Smooth muscle cell (in vitro differentiated cells): ENCODE measurements at regions not wholly inside any gene's neighbourhood (a gene's known extent, or its start where the extent isn't known, plus 50 kb on each side); places are given as distances from the start of the nearest gene placed in this dataset.

Experiments used
- DNase-seq: peaks from one replicate; lab custom pipeline; 2025; ENCODE audit not compliant: unreplicated experiment; lab: John Stamatoyannopoulos, UW
- H2AFZ ChIP-seq: fragments of 200-600 bp; sonication (generic); 2 replicates; pipeline ENCODE4 v1.6.0; 2016; ENCODE audit warnings: antibody characterized with exemption, low read depth, mild to moderate bottlenecking
- H3F3A ChIP-seq: fragments of 200-600 bp; sonication (generic); 2 replicates; pipeline ENCODE4 v1.6.0; 2017; ENCODE audit warnings: antibody characterized with exemption, low read depth
- H3K27ac ChIP-seq: fragments of 200-600 bp; sonication (generic); 2 replicates; pipeline ENCODE4 v1.5.1; 2016; ENCODE audit warnings: low read depth, mild to moderate bottlenecking
- H3K27me3 ChIP-seq: fragments of 200-600 bp; sonication (generic); 2 replicates; pipeline ENCODE4 v1.6.1; 2016; ENCODE audit warnings: low read depth, mild to moderate bottlenecking
- H3K36me3 ChIP-seq: fragments of 200-600 bp; sonication (generic); 2 replicates; pipeline ENCODE4 v1.5.1; 2016; ENCODE audit warnings: low read depth
- H3K4me1 ChIP-seq: fragments of 200-600 bp; sonication (generic); 2 replicates; pipeline ENCODE4 v1.5.1; 2016; ENCODE audit warnings: low read depth
- H3K4me2 ChIP-seq: fragments of 200-600 bp; sonication (generic); 2 replicates; pipeline ENCODE4 v1.6.0; 2016; ENCODE audit warnings: mild to moderate bottlenecking
- H3K4me3 ChIP-seq: fragments of 200-600 bp; sonication (generic); 2 replicates; pipeline ENCODE4 v1.5.1; 2016; ENCODE audit warnings: mild to moderate bottlenecking
- H3K79me2 ChIP-seq: fragments of 200-600 bp; sonication (generic); 2 replicates; pipeline ENCODE4 v1.6.0; 2016; ENCODE audit warnings: low read depth, mild to moderate bottlenecking
- H3K9ac ChIP-seq: fragments of 200-600 bp; sonication (generic); 2 replicates; pipeline ENCODE4 v1.6.0; 2016; ENCODE audit warnings: low read depth
- H3K9me3 ChIP-seq: fragments of 200-600 bp; sonication (generic); replicated peaks from 2 replicates; pipeline ENCODE4 v1.5.1; 2016; ENCODE audit warnings: low read depth
- H4K20me1 ChIP-seq: fragments of 200-600 bp; sonication (generic); 2 replicates; pipeline ENCODE4 v1.6.0; 2016; ENCODE audit warnings: low read depth
- WGBS: methylation state at CpG from one replicate; pipeline ENCODE4 v1.1.7; 2016; ENCODE audit warnings: low lambda C conversion rate; 5-methylcytosine and 5-hydroxymethylcytosine counted together
- TF ChIP-seq, protein P1 (sequence below): fragments of 200-600 bp; sonication (generic); IDR thresholded peaks from 2 replicates; pipeline ENCODE4 v1.5.1; 2017; ENCODE audit warnings: borderline replicate concordance, mild to moderate bottlenecking, antibody characterized with exemption; ENCODE audit not compliant: insufficient read depth, poor library complexity, severe bottlenecking

DNA sequence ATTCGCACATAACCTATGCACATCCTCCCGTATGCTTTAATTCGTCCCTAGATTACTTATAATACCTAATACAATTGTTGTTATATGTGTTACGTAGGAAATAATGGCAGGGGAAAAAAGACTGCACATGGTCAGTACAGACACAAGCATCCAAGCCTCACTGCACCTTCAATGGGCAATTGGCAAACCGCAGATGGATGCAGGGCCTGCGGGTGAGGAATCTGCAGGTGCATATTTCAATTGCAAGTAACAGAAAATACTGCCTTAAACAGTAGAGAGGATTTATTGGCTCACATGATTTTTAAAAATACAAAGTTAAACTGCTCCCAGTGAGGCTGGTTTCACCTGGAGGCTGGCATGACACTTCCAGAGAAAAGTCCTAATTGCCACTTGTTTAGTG is 142.1 kb upstream of the MLN start:
- 95% methylated on average over 6 of the region's 6 CpGs for WGBS
- TF ChIP-seq, protein P1, sequence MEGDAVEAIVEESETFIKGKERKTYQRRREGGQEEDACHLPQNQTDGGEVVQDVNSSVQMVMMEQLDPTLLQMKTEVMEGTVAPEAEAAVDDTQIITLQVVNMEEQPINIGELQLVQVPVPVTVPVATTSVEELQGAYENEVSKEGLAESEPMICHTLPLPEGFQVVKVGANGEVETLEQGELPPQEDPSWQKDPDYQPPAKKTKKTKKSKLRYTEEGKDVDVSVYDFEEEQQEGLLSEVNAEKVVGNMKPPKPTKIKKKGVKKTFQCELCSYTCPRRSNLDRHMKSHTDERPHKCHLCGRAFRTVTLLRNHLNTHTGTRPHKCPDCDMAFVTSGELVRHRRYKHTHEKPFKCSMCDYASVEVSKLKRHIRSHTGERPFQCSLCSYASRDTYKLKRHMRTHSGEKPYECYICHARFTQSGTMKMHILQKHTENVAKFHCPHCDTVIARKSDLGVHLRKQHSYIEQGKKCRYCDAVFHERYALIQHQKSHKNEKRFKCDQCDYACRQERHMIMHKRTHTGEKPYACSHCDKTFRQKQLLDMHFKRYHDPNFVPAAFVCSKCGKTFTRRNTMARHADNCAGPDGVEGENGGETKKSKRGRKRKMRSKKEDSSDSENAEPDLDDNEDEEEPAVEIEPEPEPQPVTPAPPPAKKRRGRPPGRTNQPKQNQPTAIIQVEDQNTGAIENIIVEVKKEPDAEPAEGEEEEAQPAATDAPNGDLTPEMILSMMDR: no peak

DNA sequence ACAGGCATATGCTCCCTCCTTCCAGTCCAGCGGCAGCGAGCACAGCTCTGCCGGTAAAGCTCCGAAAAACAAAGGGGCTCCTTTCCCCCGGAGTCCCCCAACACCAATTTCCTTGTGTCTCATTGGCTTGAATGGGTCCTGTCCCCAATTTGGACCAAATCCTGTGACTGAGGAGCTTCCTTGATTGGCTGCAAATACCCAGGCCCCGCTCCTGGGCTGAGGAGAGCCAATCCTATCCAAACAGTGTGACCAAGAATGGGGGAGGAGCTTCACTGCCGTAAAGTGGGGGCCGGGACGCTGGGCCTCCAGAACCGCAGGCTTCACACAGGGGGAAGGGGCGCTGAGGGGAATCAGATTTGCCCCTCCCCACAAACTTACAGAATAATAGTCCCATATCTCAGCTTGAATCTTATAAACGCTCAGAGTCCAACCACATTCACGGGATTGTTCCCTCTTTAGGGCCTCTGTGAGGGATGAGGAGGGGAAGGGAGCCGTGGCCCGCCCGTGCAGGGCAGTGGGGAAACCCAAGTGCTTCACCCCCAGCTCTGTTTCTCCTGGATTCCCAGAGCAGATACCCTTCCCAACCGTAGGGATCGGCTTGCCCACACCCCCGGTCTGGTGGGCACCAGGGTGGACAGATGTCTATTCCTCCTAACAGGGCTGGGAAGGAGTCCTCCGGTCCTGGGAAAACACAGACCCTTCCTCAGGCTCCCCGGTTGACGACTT is 141.0 kb upstream of the MLN start:
- DNase-seq: no peak
- Histone ChIP-seq H3K4me1 (no peaks in the 10 kb centered on the region), H2AFZ (no peak overlapping the region), H3K4me3 (no peak overlapping the region), H3K36me3 (no peaks in the 10 kb centered on the region), H3K9ac (no peak overlapping the region), H3K79me2 (no peaks in the 10 kb centered on the region), H3K4me2 (no peak overlapping the region), H3K27me3 (no peaks in the 10 kb centered on the region), H3K9me3 (no peaks in the 10 kb centered on the region), H3K27ac (no peak overlapping the region), H3F3A (no peaks in the 10 kb centered on the region), H4K20me1 (no peaks in the 10 kb centered on the region)
- TF ChIP-seq, protein P1: no peak
- 92% methylated on average over 22 of the region's 22 CpGs for whole genome bisulfite sequencing

More for the DNA sequence above, 142.1 kb upstream of the MLN start:
- no peaks in the 10 kb centered on the region for H3K27me3 ChIP-seq
- no peak overlapping the region for H3K4me3 ChIP-seq
- H2AFZ ChIP-seq: no peak overlapping the region
- H3K79me2 ChIP-seq: no peaks in the 10 kb centered on the region
- no peak overlapping the region for H3K27ac ChIP-seq
- no peaks in the 10 kb centered on the region for H3F3A ChIP-seq
- H3K9ac ChIP-seq: no peak overlapping the region
- H3K9me3 ChIP-seq: no peaks in the 10 kb centered on the region
- H3K4me1 ChIP-seq: no peaks in the 10 kb centered on the region
- no peak overlapping the region for H3K4me2 ChIP-seq
- no peaks in the 10 kb centered on the region for H4K20me1 ChIP-seq
- H3K36me3 ChIP-seq: no peaks in the 10 kb centered on the region
- DNase-seq: no peak

DNA sequence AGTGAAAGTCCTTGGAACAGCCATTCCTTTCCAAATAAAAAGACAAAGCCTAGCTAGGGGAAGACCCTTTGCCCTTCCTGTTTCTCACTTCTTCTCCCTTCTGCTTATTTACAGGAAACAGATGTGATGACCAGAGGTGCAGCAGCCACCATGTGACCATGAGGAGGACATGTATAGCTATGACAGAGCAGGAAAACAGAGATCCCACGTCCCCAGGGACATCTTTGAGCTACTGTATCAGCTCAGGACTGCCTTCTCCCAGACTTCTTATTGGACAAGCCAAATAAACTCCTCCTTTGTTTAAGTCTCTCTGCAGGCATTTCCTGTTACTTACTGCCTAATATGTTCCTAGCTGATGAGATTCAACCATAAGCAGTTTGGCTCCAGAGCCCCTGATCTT is 133.1 kb upstream of the MLN start:
- H3K27ac ChIP-seq: no peak overlapping the region
- no peaks in the 10 kb centered on the region for H3K79me2 ChIP-seq
- no peak for DNase-seq
- TF ChIP-seq, protein P1: no peak
- H3K4me3 ChIP-seq: no peak overlapping the region
- H3K9ac ChIP-seq: no peak overlapping the region
- peaks cover 7% of the 10 kb centered on the region for H3K27me3 ChIP-seq
- H3K36me3 ChIP-seq: no peaks in the 10 kb centered on the region
- no peaks in the 10 kb centered on the region for H3F3A ChIP-seq
- no peaks in the 10 kb centered on the region for H4K20me1 ChIP-seq
- no peak overlapping the region for H2AFZ ChIP-seq
- H3K9me3 ChIP-seq: no peaks in the 10 kb centered on the region
- H3K4me1 ChIP-seq: no peaks in the 10 kb centered on the region
- no peak overlapping the region for H3K4me2 ChIP-seq
- WGBS: 62% methylated on average over 1 of the region's 1 CpG
